Stimulated activated CD8-positive, alpha-beta memory T cell treated with anti-CD3 and anti-CD28 coated beads, Interleukin-4, amount 100 ng/mL, for 1 hour (primary cell): ENCODE measurements at regions not wholly inside any gene's neighbourhood (a gene's known extent, or its start where the extent isn't known, plus 50 kb on each side); places are given as distances from the start of the nearest gene placed in this dataset.

ENCODE experiments used
- DNase-seq, 2 donors: peaks; one replicate each; pipeline ENCODE4 v3.0.0-alpha.2; 2020; ENCODE audit warnings: low read depth in 2 of 2, low spot score in 1 of 2

DNA sequence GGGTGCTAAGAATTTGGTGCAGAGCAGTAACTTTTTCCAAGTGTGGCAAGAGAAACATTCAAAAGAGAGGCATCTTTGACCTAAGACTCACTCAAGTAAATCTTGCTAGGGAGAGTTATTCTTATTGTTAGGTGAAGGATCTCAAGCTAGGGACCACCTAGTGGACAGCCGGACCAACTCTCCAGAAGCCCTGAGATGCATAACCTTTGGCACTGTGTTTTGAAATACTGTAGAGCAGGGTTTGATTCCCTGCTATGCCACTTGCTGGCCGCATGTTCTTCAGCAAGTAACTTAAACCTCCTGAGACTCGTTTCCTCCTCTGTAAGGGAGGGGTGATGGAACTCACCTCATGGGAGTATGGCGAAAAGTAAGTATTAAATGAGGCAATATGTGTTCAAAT lies 336.1 kb upstream of the ADAMTSL1 start:
- no peak for DNase-seq

GRCh38 chr9:18138656-18139055 lies 335.3 kb upstream of the ADAMTSL1 start:
- no peak for DNase-seq

DNA sequence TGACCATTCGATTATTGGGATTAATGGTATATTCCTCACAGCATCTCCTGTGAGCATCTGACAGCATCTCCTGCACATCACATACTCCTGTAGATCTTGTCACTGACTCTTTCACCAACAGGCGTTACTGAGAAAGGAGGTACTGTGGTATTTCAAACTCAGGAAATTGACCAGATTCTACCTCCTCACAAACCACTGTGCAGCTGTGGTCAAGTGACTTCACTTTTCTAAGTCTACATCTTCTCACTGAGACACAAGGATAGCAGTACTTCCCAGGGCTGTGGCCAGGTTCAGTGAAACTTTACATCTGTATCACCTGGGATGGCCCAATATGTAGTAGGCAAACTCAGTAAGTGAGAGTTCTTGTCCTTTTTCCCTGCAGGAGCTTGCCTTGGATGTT lies 332.3 kb upstream of the ADAMTSL1 start:
- DNase-seq = no peak

GRCh38 chr9:18143073-18143745 lies 330.7 kb upstream of the ADAMTSL1 start:
- no peak for DNase-seq

GRCh38 chr9:18146329-18146728 lies 327.6 kb upstream of the ADAMTSL1 start:
- no peak for DNase-seq

GRCh38 chr9:18149471-18150011 lies 324.4 kb upstream of the ADAMTSL1 start:
- no peak for DNase-seq

GRCh38 chr9:18154661-18155060 lies 319.3 kb upstream of the ADAMTSL1 start:
- no peak for DNase-seq

- no peak for DNase-seq
These were observed 314.7 kb upstream of the ADAMTSL1 start for GRCh38 chr9:18159254-18159653.

- DNase-seq = no peak
These were observed 310.8 kb upstream of the ADAMTSL1 start for GRCh38 chr9:18163146-18163545.

- no peak for DNase-seq
These were observed 306.2 kb upstream of the ADAMTSL1 start for GRCh38 chr9:18167733-18168132.

DNA sequence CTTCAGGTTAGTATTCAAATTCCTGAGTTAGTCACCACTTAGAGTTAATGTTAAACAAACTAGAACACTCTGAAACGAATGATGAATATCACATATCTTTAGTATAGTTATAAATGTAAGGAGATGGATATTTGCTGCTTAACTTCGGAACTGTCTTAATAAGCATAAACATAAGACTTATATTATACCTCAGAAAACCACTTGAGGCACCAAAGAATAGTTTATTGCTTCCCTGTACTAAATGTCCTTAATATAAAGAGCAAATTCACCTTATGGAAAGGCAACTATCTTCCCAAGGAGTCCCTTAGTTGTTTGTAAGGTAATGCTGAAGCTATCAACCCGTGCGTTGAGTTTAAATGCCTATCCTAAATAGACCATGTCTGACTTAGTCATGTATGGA lies 300.0 kb upstream of the ADAMTSL1 start:
- no peak for DNase-seq

GRCh38 chr9:18182636-18183035 lies 291.3 kb upstream of the ADAMTSL1 start:
- no peak for DNase-seq

GRCh38 chr9:18183974-18184373 lies 290.0 kb upstream of the ADAMTSL1 start:
- DNase-seq = no peak

DNA sequence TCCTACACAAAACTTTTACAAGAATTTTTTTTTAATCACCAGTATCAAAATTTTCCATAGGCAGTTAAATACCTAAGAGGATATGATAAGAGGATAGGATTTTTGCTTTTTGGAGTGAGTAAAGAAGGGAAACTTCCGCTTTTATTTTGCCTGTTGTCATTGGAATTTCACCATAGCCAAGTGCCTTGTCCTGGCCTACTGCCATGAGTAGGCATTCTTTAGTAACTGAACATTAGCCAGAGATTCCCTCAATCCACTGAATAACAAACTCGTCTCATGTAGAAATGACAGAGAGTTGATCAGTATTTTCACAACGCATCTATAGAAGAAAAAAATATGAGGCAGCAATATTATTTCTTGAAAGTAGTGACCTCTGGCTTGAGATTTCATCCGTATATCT lies 289.6 kb upstream of the ADAMTSL1 start:
- DNase-seq = no peak

- no peak for DNase-seq
These were observed 288.8 kb upstream of the ADAMTSL1 start for GRCh38 chr9:18185196-18185595.

- DNase-seq = no peak
These were observed 285.0 kb upstream of the ADAMTSL1 start for GRCh38 chr9:18188971-18189370.

DNA sequence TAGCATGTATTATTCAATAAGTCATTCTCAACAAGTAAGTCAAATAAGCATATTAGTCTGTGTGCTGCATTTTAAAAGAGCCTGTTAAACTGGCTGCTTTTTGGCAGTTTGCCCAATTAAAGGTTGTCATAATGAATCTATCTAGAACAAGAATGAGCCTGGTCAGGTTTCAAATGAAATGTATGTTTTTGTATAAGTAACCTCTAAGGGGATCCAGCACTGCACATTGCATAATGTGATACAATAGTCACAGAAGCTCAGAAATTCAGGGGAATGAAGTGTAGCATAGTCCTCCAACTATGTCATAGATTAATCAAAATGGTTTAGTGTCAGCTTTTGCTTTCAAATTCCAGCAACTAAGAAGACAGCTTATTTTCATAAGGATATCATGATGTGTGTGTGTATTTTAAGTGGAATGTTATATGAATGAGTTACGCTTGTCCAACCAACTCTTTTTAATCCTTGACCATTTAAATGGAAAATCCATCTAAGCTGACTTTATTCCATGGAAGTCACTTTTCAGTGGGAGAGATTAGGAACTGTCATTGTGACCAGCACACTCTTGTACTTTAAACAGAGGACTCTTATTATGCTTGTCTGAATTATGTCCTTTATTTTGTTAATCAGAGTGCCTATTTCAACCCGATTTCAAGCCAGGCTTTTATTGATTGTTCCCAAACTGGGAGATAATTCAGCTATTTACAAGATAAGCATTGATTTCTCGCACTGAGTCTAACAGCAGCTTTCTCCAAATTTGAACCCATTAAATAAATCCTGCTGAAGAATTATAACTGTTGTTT lies 283.9 kb upstream of the ADAMTSL1 start:
- DNase-seq = no peak

GRCh38 chr9:18190671-18191374 lies 283.1 kb upstream of the ADAMTSL1 start:
- no peak for DNase-seq

GRCh38 chr9:18194316-18194715 lies 279.6 kb upstream of the ADAMTSL1 start:
- DNase-seq = no peak

- no peak for DNase-seq
These were observed 278.7 kb upstream of the ADAMTSL1 start for GRCh38 chr9:18195223-18195622.

- DNase-seq = no peak
These were observed 271.0 kb upstream of the ADAMTSL1 start for GRCh38 chr9:18202924-18203323.

DNA sequence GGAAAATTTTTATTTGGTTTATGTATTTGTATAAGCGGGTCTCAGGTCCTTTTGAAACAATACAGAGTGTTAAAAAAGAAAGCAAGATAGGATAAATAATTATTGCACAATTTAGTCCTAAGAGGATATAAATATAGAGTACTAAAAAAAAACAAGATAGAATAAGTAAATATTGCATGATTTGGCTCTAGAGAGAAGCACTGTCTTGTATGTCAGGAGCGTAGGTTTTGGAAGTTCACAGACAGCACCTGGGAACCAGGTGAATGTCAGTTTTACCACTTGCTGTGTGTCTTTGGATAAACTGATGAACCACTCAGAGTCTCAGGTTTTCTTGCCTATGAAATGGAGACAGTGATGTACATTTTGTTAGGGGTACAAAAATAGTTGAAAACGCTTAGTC lies 266.2 kb upstream of the ADAMTSL1 start:
- no peak for DNase-seq
